ENCODE measurements at regions not wholly inside any gene's neighbourhood (a gene's known extent, or its start where the extent isn't known, plus 50 kb on each side); places are given as distances from the start of the nearest gene placed in this dataset.

- no peak for DNase-seq (ENCODE audit: low spot score)
These were observed 123.6 kb upstream of the MSX1 start for GRCh38 chr4:4735870-4736269.

- DNase-seq (ENCODE audit: low spot score) = no peak
These were observed 124.2 kb upstream of the MSX1 start for GRCh38 chr4:4735136-4735750.

GRCh38 chr4:4734425-4734824, 125.0 kb upstream of the MSX1 start:
- DNase-seq (ENCODE audit: low spot score) = no peak

GRCh38 chr4:4733663-4734062, 125.8 kb upstream of the MSX1 start:
- DNase-seq (ENCODE audit: low spot score) = no peak

- DNase-seq (ENCODE audit: low spot score) = no peak
These were observed 129.2 kb upstream of the MSX1 start for GRCh38 chr4:4730249-4730648.

- DNase-seq (ENCODE audit: low spot score) = no peak
These were observed 130.3 kb upstream of the MSX1 start for GRCh38 chr4:4729206-4729605.

GRCh38 chr4:4727536-4727935, 131.9 kb upstream of the MSX1 start:
- DNase-seq (ENCODE audit: low spot score) = no peak

- no peak for DNase-seq (ENCODE audit: low spot score)
These were observed 133.4 kb upstream of the MSX1 start for GRCh38 chr4:4726051-4726450.

- no peak for DNase-seq (ENCODE audit: low spot score)
These were observed 135.1 kb upstream of the MSX1 start for GRCh38 chr4:4724321-4724720.

- DNase-seq (ENCODE audit: low spot score) = no peak
These were observed 137.8 kb upstream of the MSX1 start for GRCh38 chr4:4721636-4722035.

- DNase-seq (ENCODE audit: low spot score) = no peak
These were observed 138.8 kb upstream of the MSX1 start for GRCh38 chr4:4720646-4721045.

GRCh38 chr4:4719436-4719835, 140.0 kb upstream of the MSX1 start:
- no peak for DNase-seq (ENCODE audit: low spot score)

- no peak for DNase-seq (ENCODE audit: low spot score)
These were observed 141.8 kb upstream of the MSX1 start for GRCh38 chr4:4717692-4718091.

- peak; percentile 45 for DNase-seq (ENCODE audit: low spot score)
These were observed 145.1 kb upstream of the MSX1 start for GRCh38 chr4:4714331-4714730.

GRCh38 chr4:4712800-4713528, 146.5 kb upstream of the MSX1 start:
- no peak for DNase-seq (ENCODE audit: low spot score)

GRCh38 chr4:4711902-4712301, 147.6 kb upstream of the MSX1 start:
- DNase-seq (ENCODE audit: low spot score) = no peak

- DNase-seq (ENCODE audit: low spot score) = no peak
These were observed 149.7 kb upstream of the MSX1 start for GRCh38 chr4:4709736-4710135.

- DNase-seq (ENCODE audit: low spot score) = peak; percentile 65
These were observed 155.2 kb upstream of the MSX1 start for GRCh38 chr4:4704267-4704666.

- no peak for DNase-seq (ENCODE audit: low spot score)
These were observed 155.7 kb upstream of the STX18 start for GRCh38 chr4:4697584-4697983.

- DNase-seq (ENCODE audit: low spot score) = no peak
These were observed 154.7 kb upstream of the STX18 start for GRCh38 chr4:4696530-4696929.

GRCh38 chr4:4695497-4695896, 153.6 kb upstream of the STX18 start:
- no peak for DNase-seq (ENCODE audit: low spot score)

GRCh38 chr4:4694827-4695226, 153.0 kb upstream of the STX18 start:
- no peak for DNase-seq (ENCODE audit: low spot score)

- peak; percentile 59 for DNase-seq (ENCODE audit: low spot score)
These were observed 152.5 kb upstream of the STX18 start for GRCh38 chr4:4694296-4694772.

GRCh38 chr4:4693755-4694295, 152.0 kb upstream of the STX18 start:
- no peak for DNase-seq (ENCODE audit: low spot score)
